ENCODE measurements at regions not wholly inside any gene's neighbourhood (a gene's known extent, or its start where the extent isn't known, plus 50 kb on each side); places are given as distances from the start of the nearest gene placed in this dataset.

GRCh38 chr17:22654447-22654846, 962.1 kb downstream of the KCNJ18 start:
- Histone ChIP-seq H3K27me3 (ENCODE audit: low read depth) (no peaks in the 10 kb centered on the region), H3K4me1 (no peaks in the 10 kb centered on the region), H3K4me3 (no peak overlapping the region), H3K9me3 (replicated peaks) (peaks cover 15% of the 10 kb centered on the region), H3K36me3 (no peaks in the 10 kb centered on the region), H3K27ac (replicated peaks) (no peak overlapping the region)
- intact Hi-C loops (cut with micrococcal nuclease): no loop called here
- no peak for TF ChIP-seq CTCF (IDR thresholded peaks at IDR 0.05; ENCODE audit: borderline replicate concordance)
- DNase-seq: no peak

GRCh38 chr17:22669721-22670120, 977.4 kb downstream of the KCNJ18 start:
- no peak for TF ChIP-seq CTCF (IDR thresholded peaks at IDR 0.05; ENCODE audit: borderline replicate concordance)
- Histone ChIP-seq H3K27ac (replicated peaks) (no peak overlapping the region), H3K36me3 (no peaks in the 10 kb centered on the region), H3K4me3 (no peak overlapping the region), H3K4me1 (no peaks in the 10 kb centered on the region), H3K9me3 (replicated peaks) (no peaks in the 10 kb centered on the region), H3K27me3 (ENCODE audit: low read depth) (no peaks in the 10 kb centered on the region)
- intact Hi-C loops (cut with micrococcal nuclease): no loop called here
- no peak for DNase-seq

GRCh38 chr17:22671110-22671509, 978.8 kb downstream of the KCNJ18 start:
- H3K27me3 ChIP-seq (ENCODE audit: low read depth): no peaks in the 10 kb centered on the region
- no peak for DNase-seq
- no peaks in the 10 kb centered on the region for H3K9me3 ChIP-seq (replicated peaks)
- TF ChIP-seq CTCF (IDR thresholded peaks at IDR 0.05; ENCODE audit: borderline replicate concordance): no peak
- H3K27ac ChIP-seq (replicated peaks): no peak overlapping the region
- intact Hi-C loops (cut with micrococcal nuclease): no loop called here
- no peaks in the 10 kb centered on the region for H3K4me1 ChIP-seq
- H3K4me3 ChIP-seq: no peak overlapping the region
- H3K36me3 ChIP-seq: no peaks in the 10 kb centered on the region

- Histone ChIP-seq H3K4me1 (no peaks in the 10 kb centered on the region), H3K9me3 (replicated peaks) (peaks cover 7% of the 10 kb centered on the region), H3K4me3 (no peak overlapping the region), H3K36me3 (no peaks in the 10 kb centered on the region), H3K27ac (replicated peaks) (no peak overlapping the region), H3K27me3 (ENCODE audit: low read depth) (no peaks in the 10 kb centered on the region)
- intact Hi-C loops (cut with micrococcal nuclease): no loop called here
- no peak for DNase-seq
- no peak for TF ChIP-seq CTCF (IDR thresholded peaks at IDR 0.05; ENCODE audit: borderline replicate concordance)
Observed at GRCh38 chr17:22692066-22692805, 999.9 kb downstream of the KCNJ18 start.

GRCh38 chr17:22692806-22693171, 1000.5 kb downstream of the KCNJ18 start:
- Histone ChIP-seq H3K9me3 (replicated peaks) (peaks cover 13% of the 10 kb centered on the region), H3K4me3 (no peak overlapping the region), H3K36me3 (no peaks in the 10 kb centered on the region), H3K27me3 (ENCODE audit: low read depth) (no peaks in the 10 kb centered on the region), H3K27ac (replicated peaks) (no peak overlapping the region), H3K4me1 (no peaks in the 10 kb centered on the region)
- no peak for DNase-seq
- intact Hi-C loops (cut with micrococcal nuclease): no loop called here
- TF ChIP-seq CTCF (IDR thresholded peaks at IDR 0.05; ENCODE audit: borderline replicate concordance): no peak

Data from left ventricle myocardium inferior (tissue), 1 donor.